ENCODE measurements at regions not wholly inside any gene's neighbourhood (a gene's known extent, or its start where the extent isn't known, plus 50 kb on each side); places are given as distances from the start of the nearest gene placed in this dataset.

- intact Hi-C loops (cut with micrococcal nuclease), result no loop called here
- Histone ChIP-seq H3K79me2 (ENCODE audit: control insufficient read depth, insufficient read depth, low read length) (no peaks in the 10 kb centered on the region), H3K4me2 (ENCODE audit: insufficient read depth, low read length) (no peak overlapping the region), H3K9me1 (ENCODE audit: control insufficient read depth, insufficient read depth, low read length) (no peaks in the 10 kb centered on the region), H4K20me1 (replicated peaks; ENCODE audit: control insufficient read depth, insufficient read depth, low read length) (no peaks in the 10 kb centered on the region), H3K9me3 (replicated peaks; ENCODE audit: control insufficient read depth, insufficient read depth, low read depth, low read length) (no peaks in the 10 kb centered on the region; the same call in 1 of the 2 replicates), H3K9ac (ENCODE audit: insufficient read depth in 1 of 2, low read depth in 2 of 2, low read length in 2 of 2) (no peak overlapping the region), H3K27ac (ENCODE audit: extremely low read depth, low read depth, low read length) (peak overlapping the region; percentile 30; the same call in 1 of the 3 replicates), H3K27me3 (ENCODE audit: control insufficient read depth in 2 of 2, insufficient read depth in 2 of 2, low read length in 2 of 2) (no peaks in the 10 kb centered on the region), H3K4me1 (replicated peaks in 1 of 2; ENCODE audit: control insufficient read depth in 2 of 2, insufficient read depth in 2 of 2, low read length in 2 of 2) (no peaks in the 10 kb centered on the region), H3K4me3 (no peak overlapping the region), H2AFZ (ENCODE audit: low read depth, low read length) (no peak overlapping the region), H3K36me3 (ENCODE audit: control insufficient read depth, insufficient read depth, low read length) (no peaks in the 10 kb centered on the region)
- DNase-seq (ENCODE audit: extremely low read depth in 1 of 4, low spot score in 3 of 4) (no peak), FAIRE-seq (no peak), ATAC-seq (no peak)
- 4% methylated on average over 2 of the region's 2 CpGs for WGBS (ENCODE audit: insufficient coverage, low coverage, missing lambda C conversion rate)
- ChIA-PET CTCF (ENCODE audit: low intra/inter-chr PET ratio) (no interaction called here), POLR2A (no interaction called here)
- BruUV-seq (replicated peaks), result no TSS peak
- in situ Hi-C loops (cut with MboI), result no loop called here
- peak; percentile 39; the same call in 1 of the 2 replicates for TF ChIP-seq SPI1 (IDR thresholded peaks at IDR 0.05; ENCODE audit: borderline replicate concordance, low read depth, low read length)
- no peak for TF ChIP-seq ZNF431 (CRISPR knock-in tag; IDR thresholded peaks at IDR 0.05)
- TF ChIP-seq HNRNPUL1 (IDR thresholded peaks at IDR 0.05; ENCODE audit: low read length), result no peak
Measured at GRCh38 chr5:121292664-121293063, 559.0 kb upstream of the FTMT start.

GRCh38 chr5:121296356-121296755, 555.3 kb upstream of the FTMT start:
- peak overlapping the region; percentile 14; the same call in 1 of the 2 replicates for H2AFZ ChIP-seq (ENCODE audit: low read depth, low read length)
- BruUV-seq (replicated peaks), result no TSS peak

More at GRCh38 chr5:121296356-121296755, 555.3 kb upstream of the FTMT start:
- no peak overlapping the region for H3K27ac ChIP-seq (ENCODE audit: extremely low read depth, low read depth, low read length)
- DNase-seq (ENCODE audit: extremely low read depth in 1 of 4, low spot score in 3 of 4), result no peak
- no peaks in the 10 kb centered on the region for H3K9me1 ChIP-seq (ENCODE audit: control insufficient read depth, insufficient read depth, low read length)
- in situ Hi-C loops (cut with MboI) (no loop called here), intact Hi-C loops (cut with micrococcal nuclease) (no loop called here)
- no peak overlapping the region for H3K9ac ChIP-seq (ENCODE audit: insufficient read depth in 1 of 2, low read depth in 2 of 2, low read length in 2 of 2)
- no peaks in the 10 kb centered on the region for H3K27me3 ChIP-seq (ENCODE audit: control insufficient read depth in 2 of 2, insufficient read depth in 2 of 2, low read length in 2 of 2)
- H3K4me1 ChIP-seq (replicated peaks in 1 of 2; ENCODE audit: control insufficient read depth in 2 of 2, insufficient read depth in 2 of 2, low read length in 2 of 2), result no peaks in the 10 kb centered on the region
- WGBS (ENCODE audit: insufficient coverage, low coverage, missing lambda C conversion rate), result 4% methylated on average over 2 of the region's 2 CpGs
- TF ChIP-seq SPI1 (IDR thresholded peaks at IDR 0.05; ENCODE audit: borderline replicate concordance, low read depth, low read length) (peak; percentile 15; the same call in 1 of the 2 replicates), HINFP (tag; conservative IDR thresholded peaks at IDR 0.05; ENCODE audit: low read depth) (no peak)
- no peak for FAIRE-seq
- H4K20me1 ChIP-seq (replicated peaks; ENCODE audit: control insufficient read depth, insufficient read depth, low read length), result no peaks in the 10 kb centered on the region
- H3K9me3 ChIP-seq (replicated peaks; ENCODE audit: control insufficient read depth, insufficient read depth, low read depth, low read length), result no peaks in the 10 kb centered on the region; the same call in 1 of the 2 replicates
- no peak overlapping the region for H3K4me3 ChIP-seq
- ATAC-seq, result no peak
- CTCF ChIA-PET (ENCODE audit: low intra/inter-chr PET ratio), result no interaction called here
- POLR2A ChIA-PET, result no interaction called here
- H3K79me2 ChIP-seq (ENCODE audit: control insufficient read depth, insufficient read depth, low read length), result no peaks in the 10 kb centered on the region
- H3K36me3 ChIP-seq (ENCODE audit: control insufficient read depth, insufficient read depth, low read length), result no peaks in the 10 kb centered on the region
- H3K4me2 ChIP-seq (ENCODE audit: insufficient read depth, low read length), result no peak overlapping the region

Data from K562 (cell line).